T-helper 2 cell treated with Interferon-gamma antibody and Interleukin-4, amounts not matched to agents 100 ng/mL and 5 ng/mL, for 36 hours (primary cell): ENCODE measurements at regions not wholly inside any gene's neighbourhood (a gene's known extent, or its start where the extent isn't known, plus 50 kb on each side); places are given as distances from the start of the nearest gene placed in this dataset.
"Not testable (repeated sequence)": the region's sequence is repeated elsewhere in the genome, so short reads cannot be mapped to it uniquely, and the experiment has no call there.

ENCODE experiments used
- intact Hi-C: fragments of 100-400 bp; cut with micrococcal nuclease; formaldehyde crosslinking; loops from one replicate; pipeline ENCODE4 v1.15.1; 2023

DNA sequence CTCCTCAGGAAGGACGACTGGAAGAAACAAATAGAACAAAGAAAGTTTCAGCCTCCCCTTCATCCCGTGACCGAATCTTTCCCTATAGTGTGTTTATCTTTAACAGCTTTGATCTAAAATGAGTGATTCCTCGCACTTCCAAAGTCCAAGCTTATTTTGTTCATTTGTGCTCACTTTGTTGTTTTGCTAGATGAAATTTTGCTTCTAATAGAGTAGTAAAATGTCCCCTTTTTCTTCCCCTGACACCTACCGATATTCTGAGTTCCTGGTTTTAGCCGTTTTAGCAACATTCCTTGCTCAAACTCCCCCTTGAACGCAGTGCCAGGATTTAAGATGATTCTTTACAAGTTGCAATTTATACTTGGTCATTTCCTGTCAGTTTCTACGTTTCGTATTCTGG, 204.2 kb downstream of the FGF9 start:
- intact Hi-C loops: no loop called here

DNA sequence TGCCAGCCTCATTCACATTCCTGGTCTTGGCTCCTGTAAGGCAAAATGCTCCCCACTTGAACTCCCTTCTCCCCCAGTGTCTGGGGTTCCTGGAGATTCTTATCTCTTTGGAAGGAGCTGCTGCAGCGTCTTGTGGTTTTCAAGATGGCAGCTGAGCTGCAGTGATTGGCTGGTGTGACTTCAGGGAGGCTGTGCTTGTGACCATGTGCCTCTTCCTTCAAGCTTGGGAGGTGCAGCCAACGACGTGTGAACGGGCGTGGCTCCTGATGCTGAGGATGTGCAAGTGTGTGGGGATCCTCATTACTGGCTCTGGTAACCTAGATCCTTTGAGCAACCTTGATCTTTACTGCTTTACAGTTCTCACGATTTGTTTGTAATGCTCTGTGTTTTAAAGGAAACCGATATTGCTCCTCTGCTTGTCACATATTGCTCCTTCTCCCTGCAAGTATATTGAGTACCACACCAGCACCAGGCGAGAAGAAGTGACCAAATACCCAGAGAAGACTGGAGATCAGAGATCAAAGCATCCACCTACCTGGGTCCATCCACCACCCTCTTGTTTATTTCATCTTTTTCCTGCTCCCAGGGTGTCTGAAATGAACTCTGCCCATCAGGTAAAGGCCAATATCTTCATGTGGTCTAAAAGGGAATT, 208.5 kb downstream of the FGF9 start:
- intact Hi-C loops: no loop called here

DNA sequence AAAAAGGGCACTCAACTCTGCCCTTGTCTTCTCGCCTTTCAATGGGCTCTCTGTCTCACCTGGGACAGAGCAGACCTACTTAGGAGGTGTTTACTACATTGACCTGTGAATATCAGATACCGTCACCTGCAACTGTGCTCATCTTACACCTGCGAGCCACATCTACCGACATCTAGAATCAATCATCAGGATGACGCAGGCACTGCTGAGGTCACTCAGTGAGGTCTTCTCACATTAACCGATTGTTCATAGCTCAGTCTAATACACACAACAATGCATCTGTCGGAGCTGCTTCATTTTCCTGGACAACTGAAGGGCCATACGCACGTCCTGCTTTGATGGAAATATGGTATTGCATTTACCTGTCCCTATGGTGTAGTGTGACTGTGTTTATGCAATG, 211.9 kb downstream of the FGF9 start:
- intact Hi-C loops: no loop called here

DNA sequence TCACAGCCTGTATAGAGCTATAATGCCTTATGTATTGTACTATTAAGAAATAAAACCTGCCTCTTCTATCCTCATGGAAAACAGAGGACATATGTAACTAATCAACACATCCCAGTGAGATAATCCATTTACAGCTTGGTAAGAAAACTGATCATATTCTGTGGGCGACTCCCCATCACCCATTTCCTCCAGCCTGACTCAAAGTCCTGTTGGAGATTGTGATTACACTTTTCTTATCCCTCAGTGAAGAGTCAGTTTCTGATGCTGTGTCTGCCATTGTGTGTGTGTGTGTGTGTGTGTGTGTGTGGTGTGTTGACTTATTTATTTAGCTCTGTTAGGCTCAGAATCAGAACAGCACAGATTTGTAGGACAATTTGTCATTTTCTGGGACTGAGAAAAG, 212.8 kb downstream of the FGF9 start:
- intact Hi-C loops: no loop called here

DNA sequence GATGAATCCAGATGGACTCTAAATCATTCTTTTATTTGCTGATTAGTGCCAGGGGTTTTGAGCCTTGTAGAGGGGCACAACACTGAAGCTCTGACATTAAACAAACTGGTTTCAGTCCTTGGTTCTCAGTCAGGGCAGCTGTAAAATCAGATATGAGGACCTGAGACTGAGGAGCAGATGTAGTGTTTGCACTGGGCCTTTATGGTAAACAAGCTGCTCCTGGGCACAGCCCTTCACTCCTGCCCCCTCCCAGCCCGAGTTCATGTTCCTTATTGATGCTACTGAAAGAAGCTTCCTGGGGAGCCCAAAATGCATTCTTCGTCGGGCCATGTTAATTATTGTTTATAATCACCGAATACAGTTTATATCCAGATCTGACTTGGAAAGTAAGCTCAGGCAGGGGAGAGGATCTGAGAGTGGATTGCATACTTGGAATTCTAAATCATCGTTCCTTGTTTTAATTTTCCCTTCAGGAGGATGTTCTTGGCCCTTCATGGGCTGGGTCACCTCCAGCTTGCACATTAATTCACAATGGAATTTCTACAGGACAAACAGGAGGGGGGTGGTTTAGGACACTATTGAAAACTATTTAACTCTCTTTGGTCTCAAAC, 213.5 kb downstream of the FGF9 start:
- intact Hi-C loops: no loop called here

DNA sequence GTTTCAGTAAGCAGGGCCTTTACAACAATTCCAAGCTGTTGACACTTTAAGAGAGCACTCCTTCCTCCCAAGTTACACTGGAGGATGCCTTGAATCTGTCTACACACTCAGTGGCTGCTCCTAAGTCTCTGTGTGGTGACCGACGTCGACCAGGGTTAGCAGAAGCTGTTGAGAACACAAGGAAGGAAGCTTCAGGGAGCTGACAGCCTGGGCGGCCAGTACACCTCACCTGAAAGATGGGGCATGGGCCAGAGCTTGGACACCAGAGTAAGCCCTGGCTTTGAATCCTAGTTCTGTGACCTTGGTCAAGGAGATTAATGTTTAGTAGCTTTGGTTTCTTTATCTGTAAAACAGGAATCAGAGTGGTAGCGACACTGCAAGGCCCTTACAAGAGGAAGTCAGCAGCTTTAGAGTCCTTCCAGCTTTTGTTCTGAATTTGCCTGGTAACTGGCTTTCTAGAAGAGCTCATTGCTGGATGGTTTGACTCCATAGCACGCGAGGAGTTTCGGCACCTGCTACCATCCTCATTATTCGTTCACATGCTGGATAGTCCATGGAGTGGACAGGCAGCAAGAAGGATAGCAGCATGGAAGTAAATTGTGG, 214.2 kb downstream of the FGF9 start:
- intact Hi-C loops: no loop called here

DNA sequence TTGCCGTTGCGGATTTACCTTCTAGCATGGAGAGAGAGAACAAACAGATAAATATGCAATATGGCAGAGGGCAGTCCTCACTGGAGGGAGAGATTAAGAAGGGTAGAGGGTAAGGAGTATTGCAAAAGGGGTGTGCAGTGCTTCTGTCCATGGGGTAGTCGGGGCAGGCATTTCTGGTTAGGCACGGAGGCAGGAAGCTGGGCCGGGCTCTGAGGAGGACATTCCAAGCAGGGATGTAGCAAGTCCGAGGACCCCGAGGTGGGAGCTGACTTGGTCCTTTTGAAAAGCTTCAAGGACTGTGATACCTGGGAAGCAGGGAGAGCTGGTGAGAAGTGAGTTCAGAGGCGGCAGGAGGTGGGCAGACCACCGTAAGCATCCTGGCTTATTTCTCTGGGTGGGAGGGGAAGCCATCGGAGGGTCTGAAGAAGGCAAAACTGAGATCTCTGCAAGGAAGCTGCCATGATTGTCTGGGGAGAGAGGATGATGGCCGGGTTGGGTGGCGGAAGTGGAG, 214.9 kb downstream of the FGF9 start:
- intact Hi-C loops: no loop called here

DNA sequence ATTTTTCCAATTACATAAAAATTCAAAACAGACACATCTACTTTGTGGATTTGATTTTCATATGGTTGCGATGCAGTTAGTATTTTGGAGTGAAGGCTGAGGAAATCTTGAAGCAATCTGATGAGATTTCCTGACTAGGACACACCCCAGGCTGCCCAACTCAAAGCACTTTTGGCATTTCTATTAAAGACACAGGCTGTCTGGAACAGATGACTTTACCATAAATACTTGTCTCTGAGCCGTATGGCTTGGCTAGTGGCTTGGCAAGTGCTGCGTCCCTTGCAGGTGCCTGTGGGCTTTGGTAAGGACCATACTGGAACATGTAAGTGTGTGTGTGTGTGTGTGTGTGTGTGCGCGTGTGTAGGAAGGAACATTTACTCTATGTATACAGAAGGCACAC, 218.8 kb downstream of the FGF9 start:
- intact Hi-C loops: no loop called here

DNA sequence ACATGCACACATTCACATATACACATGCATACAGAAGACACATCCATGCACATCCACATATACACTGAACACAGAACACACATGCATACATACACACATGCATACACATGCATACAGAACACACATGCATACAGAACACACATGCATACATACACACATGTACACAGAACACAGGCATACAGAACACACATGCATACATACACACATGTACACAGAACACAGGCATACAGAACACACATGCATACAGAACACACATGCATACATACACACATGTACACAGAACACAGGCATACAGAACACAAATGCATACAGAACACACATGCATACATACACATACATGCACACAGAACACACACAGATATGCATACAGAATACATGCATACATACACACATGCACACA, 219.3 kb downstream of the FGF9 start:
- intact Hi-C loops: not testable (repeated sequence)

DNA sequence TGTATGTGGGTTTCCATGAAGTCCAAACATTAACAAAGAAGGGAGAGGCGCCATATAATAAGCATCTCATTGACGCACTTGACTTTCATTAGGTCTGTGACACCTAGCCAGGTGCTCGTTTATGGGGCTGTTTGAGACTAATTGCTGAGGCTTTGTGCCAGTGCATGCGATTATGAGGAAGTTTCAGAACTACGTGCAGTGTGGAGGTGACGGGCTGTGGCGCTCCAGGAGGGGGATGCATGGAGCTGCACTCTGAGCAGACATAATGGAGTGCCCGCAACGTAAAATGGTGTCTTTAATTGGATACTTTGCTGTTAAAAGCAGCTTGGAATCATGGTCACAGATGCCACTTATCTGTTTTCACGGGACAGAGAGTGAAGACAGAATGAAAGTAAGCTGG, 223.2 kb downstream of the FGF9 start:
- intact Hi-C loops: no loop called here

DNA sequence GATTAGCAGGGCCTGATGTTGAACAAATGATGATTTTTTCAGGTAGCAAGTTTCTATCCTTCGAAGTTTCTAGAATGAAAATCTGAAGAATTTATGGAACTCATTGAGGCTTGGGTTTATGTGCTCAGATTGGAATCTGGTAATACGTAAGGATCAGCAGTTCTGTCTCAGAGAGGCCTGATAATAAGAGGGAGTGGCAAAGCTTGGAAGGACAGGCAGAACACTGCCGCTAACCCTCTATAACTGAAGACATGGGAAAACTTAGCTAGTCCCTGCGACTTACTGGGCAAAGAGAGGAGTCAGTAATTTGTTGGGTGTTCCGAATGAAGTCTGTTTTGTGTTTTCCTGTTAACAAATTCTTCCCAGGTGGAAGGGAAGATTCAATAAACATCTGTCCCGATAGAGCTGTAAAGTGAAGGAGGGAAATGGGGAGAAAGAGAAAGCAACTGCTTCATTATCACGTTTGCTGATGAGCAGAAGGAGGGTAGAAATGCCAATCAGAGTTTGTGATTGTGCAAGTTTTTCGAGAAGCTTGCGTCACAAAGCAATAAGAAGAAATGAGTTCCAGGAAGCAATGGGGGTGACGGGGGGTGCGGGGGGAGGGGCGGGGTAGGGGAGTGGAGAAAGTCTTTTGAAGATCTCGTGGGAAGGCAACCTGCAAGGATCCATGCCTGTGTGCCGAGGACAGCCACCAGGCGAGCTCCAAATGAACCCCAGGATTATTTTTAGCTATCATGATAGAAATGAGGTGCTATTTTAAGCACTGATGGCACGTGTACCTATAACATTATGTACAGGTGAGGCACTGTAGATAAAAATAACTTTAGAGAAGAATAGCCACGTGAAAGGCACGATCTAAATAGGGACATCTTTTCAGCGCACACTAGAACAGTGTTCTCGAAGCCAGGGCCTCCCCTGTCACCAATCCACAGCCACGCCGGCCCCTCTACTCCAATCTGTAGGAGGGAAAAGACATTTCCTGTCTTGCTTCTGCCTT, 224.1 kb downstream of the FGF9 start:
- intact Hi-C loops: no loop called here

DNA sequence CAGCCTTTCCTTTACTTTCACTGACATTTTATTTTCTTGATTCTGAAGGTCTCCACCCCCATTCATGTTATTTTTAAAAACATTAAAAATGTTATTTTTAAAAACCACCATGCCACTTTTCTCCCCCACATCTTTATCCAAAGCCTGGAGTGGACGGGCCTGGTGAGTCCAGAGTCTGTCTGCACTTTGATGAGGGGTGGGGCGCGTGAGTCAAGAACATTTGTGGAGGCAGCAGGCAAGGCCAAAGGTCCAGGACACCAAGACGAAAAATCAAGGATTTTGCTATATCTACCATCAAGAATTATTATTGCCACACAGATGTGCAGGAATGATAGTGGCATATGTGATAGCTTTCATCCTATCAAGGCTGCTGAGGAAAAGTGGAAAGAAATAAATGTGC, 224.9 kb downstream of the FGF9 start:
- intact Hi-C loops: no loop called here

DNA sequence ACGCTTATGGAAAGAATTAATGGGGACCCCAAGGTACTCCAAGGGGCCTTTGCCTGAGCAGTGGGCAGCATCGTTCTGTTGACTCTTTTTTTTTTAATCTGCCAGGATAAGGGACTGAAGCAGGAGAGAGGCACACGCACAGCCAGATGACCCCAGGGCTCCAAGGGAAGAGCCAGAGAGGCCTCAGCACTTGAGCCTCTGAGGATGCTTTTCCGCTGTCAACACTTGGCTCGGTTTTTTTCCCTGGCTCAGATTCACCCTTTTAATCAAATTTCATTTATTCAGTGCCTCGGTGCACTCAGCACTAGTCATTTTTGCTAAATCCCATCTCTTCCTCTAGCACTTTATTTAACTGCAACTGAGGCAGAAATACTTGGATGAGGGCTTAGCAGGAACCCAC, 226.3 kb downstream of the FGF9 start:
- intact Hi-C loops: no loop called here

DNA sequence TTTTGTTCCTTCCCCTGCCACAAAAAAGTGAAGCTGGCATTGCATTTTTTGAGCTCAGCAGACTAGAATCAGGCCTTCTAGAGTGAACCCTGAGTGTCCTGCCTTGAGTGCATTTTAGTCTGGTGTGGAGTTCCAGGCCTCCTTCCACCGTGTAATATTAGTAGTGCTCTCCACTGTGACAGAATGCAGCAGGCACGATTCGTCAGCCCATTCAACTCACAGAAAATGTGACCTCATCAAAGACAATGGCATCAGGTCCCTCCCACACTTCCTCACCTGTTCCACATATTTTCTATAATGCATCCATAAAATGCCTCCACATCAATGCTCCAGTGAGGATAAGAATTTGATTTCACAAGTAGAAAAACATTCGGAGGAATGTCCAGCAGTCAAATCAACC, 227.6 kb downstream of the FGF9 start:
- intact Hi-C loops: no loop called here

DNA sequence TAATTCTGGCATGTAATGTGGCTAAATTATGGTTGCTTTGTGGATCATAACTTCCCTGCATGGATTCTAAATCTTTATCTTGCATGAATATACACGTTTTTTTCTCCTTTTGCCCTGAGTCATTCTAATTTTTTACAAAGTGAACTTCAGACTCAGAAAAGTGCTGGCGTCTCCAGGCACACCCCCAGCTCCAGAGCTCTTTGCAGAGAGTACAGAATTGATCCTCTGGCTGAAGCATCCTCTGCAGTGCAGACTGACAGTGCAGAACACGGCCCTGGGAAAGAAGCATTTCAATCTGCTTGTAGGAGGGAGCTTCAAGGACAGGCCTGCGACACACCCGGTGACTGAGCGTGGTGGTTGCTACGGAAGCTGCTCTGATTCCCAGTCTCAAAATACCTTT, 228.1 kb downstream of the FGF9 start:
- intact Hi-C loops: no loop called here

DNA sequence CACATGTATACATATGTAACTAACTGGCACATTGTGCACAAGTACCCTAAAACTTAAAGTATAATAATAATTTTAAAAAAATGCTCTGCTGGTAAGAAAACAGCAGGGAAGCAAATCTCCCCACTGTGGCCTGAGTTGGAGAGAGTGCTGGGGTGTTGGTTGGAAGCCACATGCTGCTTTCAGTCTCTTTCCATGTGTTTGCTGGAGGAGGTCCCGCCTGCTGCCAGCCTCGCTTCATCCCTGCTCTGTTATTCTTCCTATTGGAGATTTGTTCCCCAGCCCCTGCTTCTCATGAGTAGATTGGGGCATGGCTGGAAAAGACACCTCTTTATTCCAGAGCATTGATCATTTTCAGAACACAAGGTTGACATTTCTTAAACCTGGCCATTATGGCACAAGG, 230.5 kb downstream of the FGF9 start:
- intact Hi-C loops: no loop called here

DNA sequence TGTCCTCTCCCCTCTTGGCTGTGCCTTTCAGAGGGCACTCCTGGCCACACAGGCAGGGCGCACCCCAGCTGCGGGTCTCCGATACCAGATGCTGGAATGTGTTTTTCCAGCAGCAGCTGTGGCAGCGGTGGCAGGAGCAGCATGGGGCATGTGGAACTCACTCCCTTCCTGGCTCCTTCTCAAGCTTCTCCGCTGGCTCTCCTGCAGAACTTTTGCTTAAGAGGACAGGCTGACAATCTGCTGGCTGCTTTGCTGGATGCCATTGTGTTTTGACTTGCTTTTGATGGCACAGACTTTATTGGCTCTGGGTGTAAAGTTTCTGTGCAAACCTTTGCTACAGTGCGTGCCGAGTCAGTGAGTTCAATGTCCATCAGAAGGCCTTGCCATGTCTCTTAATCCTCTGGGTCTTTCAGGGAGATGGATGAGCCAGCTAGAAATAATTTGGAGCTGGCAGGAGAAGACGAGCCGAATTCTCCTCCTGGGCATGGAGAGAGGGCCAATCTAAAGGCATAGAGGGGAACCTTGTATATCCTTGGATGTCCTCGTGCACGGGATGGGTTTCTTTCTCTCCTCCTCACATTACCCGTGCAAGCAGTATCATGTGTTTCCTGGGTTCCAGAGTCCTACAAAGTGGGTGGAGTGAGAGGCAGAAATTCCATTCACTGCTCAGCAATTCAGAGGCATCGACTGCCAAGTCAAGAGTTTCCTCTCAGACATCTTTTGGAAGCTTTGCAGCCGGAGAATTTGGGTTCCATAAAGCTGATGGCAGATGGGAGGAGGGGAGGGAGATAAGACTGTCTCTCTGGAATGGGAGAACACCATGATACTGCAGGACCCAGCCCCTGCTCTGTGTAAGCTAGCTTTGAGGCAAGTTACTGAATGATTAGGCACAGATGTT, 231.2 kb downstream of the FGF9 start:
- intact Hi-C loops: no loop called here

DNA sequence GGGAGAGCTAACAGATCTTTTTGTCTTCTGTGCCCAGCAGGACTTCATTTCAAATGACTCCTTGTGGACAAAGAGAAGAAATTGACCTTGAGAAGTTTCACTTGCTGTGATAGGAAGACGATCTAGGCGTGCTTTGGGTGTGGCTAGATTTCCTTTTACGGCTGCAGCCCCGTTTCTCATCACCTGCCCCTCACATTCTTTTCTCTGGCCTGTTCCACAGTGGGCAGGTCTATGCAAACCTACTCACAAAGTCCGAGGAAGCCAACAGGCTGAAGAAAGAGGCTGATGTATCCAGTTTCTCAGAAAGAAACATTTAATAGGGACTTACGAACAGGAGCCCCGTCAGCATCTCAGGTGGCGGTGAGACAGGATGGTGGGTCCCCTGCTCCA, 231.8 kb downstream of the FGF9 start:
- intact Hi-C loops: no loop called here

DNA sequence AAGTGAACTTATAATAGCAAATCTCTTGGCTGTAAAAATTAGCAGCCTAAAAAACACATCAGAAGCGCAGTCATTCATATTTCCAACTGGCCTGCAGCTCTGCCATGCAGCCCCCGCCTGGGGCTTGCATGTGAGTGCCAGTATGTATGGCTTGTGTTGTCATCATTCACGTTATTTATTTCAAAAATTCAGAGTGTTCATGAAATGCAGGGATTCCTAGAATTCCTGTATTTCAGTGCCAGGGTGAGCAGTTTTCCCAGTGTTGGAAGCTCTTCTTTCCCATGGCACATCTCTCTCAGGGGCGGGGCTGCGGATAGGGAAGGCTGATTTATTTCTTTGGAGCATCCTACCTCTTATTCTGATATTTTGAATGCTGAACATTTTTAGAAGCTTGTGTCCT, 234.6 kb downstream of the FGF9 start:
- intact Hi-C loops: no loop called here

DNA sequence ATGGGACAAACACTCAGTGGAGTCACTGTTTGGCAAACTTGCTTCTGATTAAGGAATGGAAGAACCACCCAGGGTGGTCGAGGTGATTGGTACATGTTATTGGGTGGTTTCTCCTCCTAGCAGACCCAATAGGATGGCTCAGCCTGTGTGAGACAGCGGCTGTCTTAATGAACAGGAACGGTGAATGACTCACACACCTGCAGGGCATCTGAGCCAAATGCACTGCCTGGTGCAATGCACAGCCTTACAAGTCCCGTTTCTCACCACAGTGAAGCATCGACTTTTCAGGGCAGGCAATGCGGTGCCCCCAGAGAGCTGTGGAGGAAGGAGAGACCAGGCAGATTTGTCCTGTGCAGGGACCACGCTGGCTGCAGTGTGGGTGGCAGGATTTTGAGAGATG, 238.5 kb downstream of the FGF9 start:
- intact Hi-C loops: no loop called here

DNA sequence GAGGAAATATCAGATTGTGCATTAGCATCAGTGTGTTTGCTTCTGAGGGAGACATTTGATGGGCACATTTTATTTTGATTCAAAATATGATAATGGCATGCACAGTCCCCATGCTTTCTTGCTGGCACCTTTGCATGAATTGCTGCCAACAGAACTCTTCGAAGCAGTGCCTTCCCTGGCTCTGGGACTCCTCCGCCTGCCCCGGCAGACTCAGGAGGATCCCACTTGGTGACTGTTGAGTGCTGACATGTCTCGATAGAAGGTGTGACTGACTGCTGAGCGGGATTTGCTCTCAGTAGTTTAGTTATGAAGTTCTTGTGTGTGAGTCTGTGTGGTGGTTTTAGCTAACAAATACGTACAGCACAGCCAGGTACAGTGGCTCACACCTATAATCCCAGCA, 239.7 kb downstream of the FGF9 start:
- intact Hi-C loops: loop anchor here (10.0 kb wide), 1 partner anchor 364 kb away; no protein-coding TSS in a partner anchor
